Upper lobe of right lung (tissue), 1 donor: ENCODE measurements at regions not wholly inside any gene's neighbourhood (a gene's known extent, or its start where the extent isn't known, plus 50 kb on each side); places are given as distances from the start of the nearest gene placed in this dataset.

Source experiments
- ATAC-seq: fragments of 200-7000 bp; cut with Tn5 transposase; one replicate; pipeline ENCODE4 v1.9.1; 2020; ENCODE audit warnings: mild to moderate bottlenecking, moderate library complexity
- DNase-seq: peaks from one replicate; pipeline ENCODE4 v3.0.0-alpha.2; 2020
- H3K27ac ChIP-seq: fragments of 200-600 bp; one replicate; pipeline ENCODE4 v1.8.0; 2022
- H3K27me3 ChIP-seq: fragments of 200-600 bp; one replicate; pipeline ENCODE4 v1.8.0; 2022; ENCODE audit warnings: mild to moderate bottlenecking
- H3K36me3 ChIP-seq: fragments of 200-600 bp; one replicate; pipeline ENCODE4 v1.8.0; 2022
- H3K4me1 ChIP-seq: fragments of 200-600 bp; one replicate; pipeline ENCODE4 v1.8.0; 2022
- H3K4me3 ChIP-seq: fragments of 200-600 bp; one replicate; pipeline ENCODE4 v1.8.0; 2022; ENCODE audit warnings: mild to moderate bottlenecking
- H3K9me3 ChIP-seq: fragments of 200-600 bp; one replicate; pipeline ENCODE4 v1.8.0; 2022
- intact Hi-C: fragments of 100-400 bp; cut with DNase I; formaldehyde crosslinking; loops from one replicate; pipeline ENCODE4 v1.11.0; 2022
- TF ChIP-seq, protein P1 (sequence below): fragments of 200-600 bp; IDR thresholded peaks from one replicate; pipeline ENCODE4 v1.8.0; 2022; ENCODE audit warnings: antibody characterized with exemption
- donor health status: DM: no; HTN: yes; CAD: no; lungs with severe emphysema.

GRCh38 chrX:149199734-149200133 is 305.4 kb downstream of the IDS start:
- intact Hi-C loops: no loop called here
- ATAC-seq: no peak
- Histone ChIP-seq H3K4me3 (no peak overlapping the region), H3K4me1 (no peaks in the 10 kb centered on the region), H3K27me3 (no peaks in the 10 kb centered on the region), H3K27ac (no peak overlapping the region), H3K36me3 (no peaks in the 10 kb centered on the region), H3K9me3 (no peaks in the 10 kb centered on the region)
- TF ChIP-seq, protein P1, sequence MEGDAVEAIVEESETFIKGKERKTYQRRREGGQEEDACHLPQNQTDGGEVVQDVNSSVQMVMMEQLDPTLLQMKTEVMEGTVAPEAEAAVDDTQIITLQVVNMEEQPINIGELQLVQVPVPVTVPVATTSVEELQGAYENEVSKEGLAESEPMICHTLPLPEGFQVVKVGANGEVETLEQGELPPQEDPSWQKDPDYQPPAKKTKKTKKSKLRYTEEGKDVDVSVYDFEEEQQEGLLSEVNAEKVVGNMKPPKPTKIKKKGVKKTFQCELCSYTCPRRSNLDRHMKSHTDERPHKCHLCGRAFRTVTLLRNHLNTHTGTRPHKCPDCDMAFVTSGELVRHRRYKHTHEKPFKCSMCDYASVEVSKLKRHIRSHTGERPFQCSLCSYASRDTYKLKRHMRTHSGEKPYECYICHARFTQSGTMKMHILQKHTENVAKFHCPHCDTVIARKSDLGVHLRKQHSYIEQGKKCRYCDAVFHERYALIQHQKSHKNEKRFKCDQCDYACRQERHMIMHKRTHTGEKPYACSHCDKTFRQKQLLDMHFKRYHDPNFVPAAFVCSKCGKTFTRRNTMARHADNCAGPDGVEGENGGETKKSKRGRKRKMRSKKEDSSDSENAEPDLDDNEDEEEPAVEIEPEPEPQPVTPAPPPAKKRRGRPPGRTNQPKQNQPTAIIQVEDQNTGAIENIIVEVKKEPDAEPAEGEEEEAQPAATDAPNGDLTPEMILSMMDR: no peak
- DNase-seq: no peak

GRCh38 chrX:149198980-149199732 is 305.9 kb downstream of the IDS start:
- H3K9me3 ChIP-seq: no peaks in the 10 kb centered on the region
- H3K4me3 ChIP-seq: no peak overlapping the region
- DNase-seq (no peak), ATAC-seq (no peak)
- no peaks in the 10 kb centered on the region for H3K36me3 ChIP-seq
- H3K27ac ChIP-seq: no peak overlapping the region
- H3K4me1 ChIP-seq: no peaks in the 10 kb centered on the region
- H3K27me3 ChIP-seq: no peaks in the 10 kb centered on the region
- intact Hi-C loops: no loop called here
- TF ChIP-seq, protein P1: no peak

GRCh38 chrX:149185087-149185486 is 320.0 kb downstream of the IDS start:
- Histone ChIP-seq H3K9me3 (no peaks in the 10 kb centered on the region), H3K4me1 (no peaks in the 10 kb centered on the region), H3K27ac (no peak overlapping the region), H3K27me3 (no peaks in the 10 kb centered on the region), H3K4me3 (no peak overlapping the region), H3K36me3 (no peaks in the 10 kb centered on the region)
- intact Hi-C loops: no loop called here
- ATAC-seq (no peak), DNase-seq (no peak)
- TF ChIP-seq, protein P1: no peak

DNA sequence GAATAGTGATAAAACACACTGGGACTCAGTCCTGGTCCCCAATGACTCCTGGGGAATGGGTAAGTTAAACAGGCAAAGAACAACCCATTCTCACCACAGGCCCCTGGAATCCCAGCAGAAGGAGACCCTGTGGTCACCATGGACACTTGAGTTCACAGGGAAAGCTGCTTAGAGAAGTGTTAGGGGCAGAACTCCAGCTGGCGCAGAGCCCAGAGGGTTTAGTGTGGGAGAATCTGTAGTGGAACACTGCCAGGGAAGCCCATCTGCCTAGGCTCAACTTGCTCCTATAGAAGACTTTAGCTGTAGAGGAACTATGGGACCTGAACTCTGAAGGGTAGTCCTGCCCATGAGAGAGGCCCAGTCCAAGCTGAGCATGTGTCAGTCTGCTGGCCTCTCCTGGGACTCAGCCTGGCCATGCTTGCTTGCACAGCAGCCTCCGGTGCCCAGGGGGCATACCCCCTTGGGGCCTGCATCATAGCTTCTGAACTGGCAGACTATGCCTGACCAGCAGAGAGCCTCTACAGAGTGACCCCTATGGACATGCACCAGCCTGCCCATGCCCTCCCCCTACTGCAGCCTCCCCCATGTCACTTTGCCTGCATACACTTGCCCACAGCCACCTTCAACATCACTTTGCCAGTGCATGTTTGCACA is 343.5 kb downstream of the IDS start:
- Histone ChIP-seq H3K4me1 (no peaks in the 10 kb centered on the region), H3K27me3 (no peaks in the 10 kb centered on the region), H3K9me3 (no peaks in the 10 kb centered on the region), H3K4me3 (no peak overlapping the region), H3K27ac (no peak overlapping the region), H3K36me3 (no peaks in the 10 kb centered on the region)
- TF ChIP-seq, protein P1: no peak
- DNase-seq: no peak
- intact Hi-C loops: no loop called here
- ATAC-seq: no peak

DNA sequence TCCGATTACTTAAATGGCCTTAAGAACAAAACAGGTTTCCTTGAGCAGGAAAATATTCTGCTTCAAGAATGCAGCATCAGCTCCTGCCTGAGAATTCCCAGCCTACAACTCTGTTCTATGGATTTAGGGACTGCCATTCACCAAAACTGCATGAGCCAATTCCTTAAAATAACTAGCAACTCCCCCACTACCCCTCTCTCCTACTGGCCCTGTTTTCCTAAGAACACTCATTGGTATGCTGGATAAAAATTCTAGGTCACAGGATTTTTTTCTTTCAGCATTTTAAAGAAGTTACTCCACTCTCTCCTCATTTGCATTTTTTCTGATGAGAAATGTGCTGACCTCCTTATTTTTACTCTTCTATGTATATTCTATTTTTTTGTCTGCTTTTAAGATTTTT is 347.1 kb downstream of the IDS start:
- DNase-seq: no peak
- TF ChIP-seq, protein P1: no peak
- no peaks in the 10 kb centered on the region for H3K9me3 ChIP-seq
- H3K36me3 ChIP-seq: no peaks in the 10 kb centered on the region
- H3K4me1 ChIP-seq: no peaks in the 10 kb centered on the region
- ATAC-seq: no peak
- H3K27me3 ChIP-seq: no peaks in the 10 kb centered on the region
- H3K27ac ChIP-seq: no peak overlapping the region
- H3K4me3 ChIP-seq: no peak overlapping the region
- intact Hi-C loops: no loop called here
